Activated CD4-positive, alpha-beta T cell treated with anti-CD3 and anti-CD28 coated beads for 24 hours (primary cell): ENCODE measurements at regions not wholly inside any gene's neighbourhood (a gene's known extent, or its start where the extent isn't known, plus 50 kb on each side); places are given as distances from the start of the nearest gene placed in this dataset.

Source experiments
- DNase-seq, 2 donors: peaks; one replicate each; pipeline ENCODE4 v3.0.0-alpha.2; 2020; ENCODE audit warnings: low read depth in 2 of 2

GRCh38 chr3:170780955-170781354 is 89.0 kb downstream of the RPL22L1 start:
- no peak for DNase-seq

- no peak for DNase-seq
Measured at GRCh38 chr3:170780471-170780870, 89.5 kb downstream of the RPL22L1 start.

- no peak for DNase-seq
Measured at GRCh38 chr3:170778240-170779217, 91.5 kb downstream of the RPL22L1 start.

- DNase-seq = no peak
Measured at GRCh38 chr3:170777564-170777926, 92.5 kb downstream of the RPL22L1 start.

- DNase-seq = no peak
Measured at GRCh38 chr3:170776887-170777563, 93.0 kb downstream of the RPL22L1 start.

GRCh38 chr3:170773682-170774425 is 96.1 kb downstream of the RPL22L1 start:
- DNase-seq = no peak

- DNase-seq = no peak
Measured at GRCh38 chr3:170772175-170772574, 97.8 kb downstream of the RPL22L1 start.

GRCh38 chr3:170768334-170768801 is 101.6 kb downstream of the RPL22L1 start:
- no peak for DNase-seq

- no peak for DNase-seq
Measured at GRCh38 chr3:170767576-170767941, 102.4 kb downstream of the RPL22L1 start.

- DNase-seq = no peak
Measured at GRCh38 chr3:170766823-170767575, 103.0 kb downstream of the RPL22L1 start.

GRCh38 chr3:170766253-170766652 is 103.7 kb downstream of the RPL22L1 start:
- no peak for DNase-seq

- DNase-seq = no peak
Measured at GRCh38 chr3:170765419-170766078, 104.4 kb downstream of the RPL22L1 start.

- no peak for DNase-seq
Measured at GRCh38 chr3:170764017-170764416, 106.0 kb downstream of the RPL22L1 start.

GRCh38 chr3:170762064-170762463 is 107.9 kb downstream of the RPL22L1 start:
- DNase-seq = no peak

GRCh38 chr3:170761103-170761502 is 108.9 kb downstream of the RPL22L1 start:
- no peak for DNase-seq

- no peak for DNase-seq
Measured at GRCh38 chr3:170760174-170760526, 109.8 kb downstream of the RPL22L1 start.

GRCh38 chr3:170759511-170760173 is 110.4 kb downstream of the RPL22L1 start:
- no peak for DNase-seq

GRCh38 chr3:170757038-170757437 is 113.0 kb downstream of the RPL22L1 start:
- no peak for DNase-seq

GRCh38 chr3:170754311-170754693 is 115.7 kb downstream of the RPL22L1 start:
- DNase-seq = no peak
